H1 (cell line): ENCODE measurements at regions not wholly inside any gene's neighbourhood (a gene's known extent, or its start where the extent isn't known, plus 50 kb on each side); places are given as distances from the start of the nearest gene placed in this dataset.

ENCODE experiments used
- CTCF ChIA-PET: fragments of 300-600 bp; sonication (Branson Sonifier 250); formaldehyde crosslinking; loops from one replicate; lab custom pipeline; 2021; ENCODE audit not compliant: partially characterized antibody; lab: Charles Lee
- POLR2A ChIA-PET: fragments of 300-600 bp; sonication (Branson Sonifier 250); formaldehyde crosslinking; loops from one replicate; lab custom pipeline; 2021; ENCODE audit warnings: inconsistent platforms; ENCODE audit not compliant: partially characterized antibody; lab: Charles Lee
- DNase-seq, 2 experiments: peaks; one replicate each; pipeline versions ENCODE4 v3.0.0 to v3.0.0-alpha.2; 2010 to 2022; ENCODE audit warnings: low spot score in 2 of 2, low read depth in 1 of 2, mixed read lengths in 1 of 2
- FAIRE-seq: peaks from 2 replicates; lab custom pipeline; 2011; peaks lifted over from hg19 to GRCh38; lab: Jason Lieb, UNC
- H2AFZ ChIP-seq: 2 replicates; pipeline ENCODE4 v1.8.1; 2012; ENCODE audit warnings: low read length, inconsistent platforms
- H2AK5ac ChIP-seq: 2 replicates; pipeline ENCODE4 v1.6.1; 2013; ENCODE audit warnings: low read depth, low read length
- H2BK120ac ChIP-seq: replicated peaks from 2 replicates; pipeline ENCODE3; 2013; ENCODE audit warnings: low read depth, low read length, inconsistent platforms
- H2BK12ac ChIP-seq: 2 replicates; pipeline ENCODE4 v1.6.1; 2013; ENCODE audit warnings: low read depth, low read length
- H2BK15ac ChIP-seq: 2 replicates; pipeline ENCODE4 v1.6.1; 2013; ENCODE audit warnings: low read length
- H2BK20ac ChIP-seq: 2 replicates; pipeline ENCODE4 v1.6.1; 2013; ENCODE audit warnings: low read length
- H2BK5ac ChIP-seq: 2 replicates; pipeline ENCODE4 v1.6.1; 2013; ENCODE audit warnings: low read depth, low read length
- H3K14ac ChIP-seq: 2 replicates; pipeline ENCODE4 v1.6.1; 2013; ENCODE audit warnings: inconsistent platforms; ENCODE audit not compliant: insufficient read length
- H3K18ac ChIP-seq: 2 replicates; pipeline ENCODE4 v1.6.1; 2013; ENCODE audit warnings: low read length; ENCODE audit errors: extremely low read depth
- H3K23ac ChIP-seq: 2 replicates; pipeline ENCODE4 v1.6.1; 2013; ENCODE audit warnings: inconsistent platforms; ENCODE audit not compliant: insufficient read length
- H3K23me2 ChIP-seq: 2 replicates; pipeline ENCODE4 v1.6.1; 2013; ENCODE audit warnings: low read depth, low read length
- H3K27ac ChIP-seq: 2 replicates; pipeline ENCODE4 v1.6.1; 2011; ENCODE audit warnings: low read depth, low read length, inconsistent platforms
- H3K27me3 ChIP-seq, 4 experiments: replicated peaks in 1 of 4; 1 replicate in 1 of 4; 2 replicates in 3 of 4; pipeline versions ENCODE4 v1.6.1 to v1.8.1; 2011 to 2013; ENCODE audit warnings: low read length in 3 of 4, mild to moderate bottlenecking in 3 of 4, inconsistent platforms in 2 of 4, mixed read lengths in 2 of 4, moderate library complexity in 1 of 4; ENCODE audit not compliant: control insufficient read depth in 3 of 4, insufficient read depth in 3 of 4; ENCODE audit errors: extremely low read depth in 1 of 4
- H3K36me3 ChIP-seq, 4 experiments: 2 replicates each; pipeline versions ENCODE4 v1.6.1 to v1.8.1; 2011 to 2013; ENCODE audit warnings: mild to moderate bottlenecking in 4 of 4, low read length in 3 of 4, moderate library complexity in 2 of 4, control low read depth in 1 of 4, inconsistent platforms in 1 of 4; ENCODE audit not compliant: insufficient read depth in 4 of 4, control insufficient read depth in 2 of 4
- H3K4ac ChIP-seq: replicated peaks from 2 replicates; pipeline ENCODE3; 2013; ENCODE audit warnings: low read length, low read depth, mixed read lengths, inconsistent platforms; ENCODE audit not compliant: insufficient read length
- H3K4me1 ChIP-seq, 4 experiments: replicated peaks in 1 of 4; 1 replicate in 1 of 4; 2 replicates in 3 of 4; pipeline versions ENCODE4 v1.6.1 to v1.8.1; 2011 to 2013; ENCODE audit warnings: low read length in 3 of 4, inconsistent platforms in 2 of 4, mixed read lengths in 1 of 4; ENCODE audit not compliant: insufficient read depth in 4 of 4, control insufficient read depth in 3 of 4
- H3K4me2 ChIP-seq, 2 experiments: 2 replicates each; pipeline versions ENCODE4 v1.6.1 to v1.8.1; 2011 to 2013; ENCODE audit warnings: low read depth in 2 of 2, low read length in 2 of 2, control low read depth in 1 of 2, inconsistent platforms in 1 of 2, mild to moderate bottlenecking in 1 of 2; ENCODE audit not compliant: insufficient read depth in 1 of 2
- H3K4me3 ChIP-seq, 4 experiments: fragments of 200-600, 300-600 bp in 1 of 4; sonication (generic), shearing (Covaris generic), sonication (Bioruptor Twin) in 1 of 4; 2 replicates each; pipeline versions ENCODE4 v1.5.1 to v1.8.1; 2011 to 2016; ENCODE audit warnings: low read length in 4 of 4, low read depth in 3 of 4, control low read depth in 2 of 4, inconsistent platforms in 2 of 4, mild to moderate bottlenecking in 2 of 4, mixed read lengths in 1 of 4, moderate library complexity in 1 of 4; ENCODE audit not compliant: insufficient read depth in 2 of 4; ENCODE audit errors: extremely low read depth in 1 of 4
- H3K56ac ChIP-seq: replicated peaks from 2 replicates; pipeline ENCODE3; 2013; ENCODE audit warnings: low read depth, mild to moderate bottlenecking, mixed read lengths, low read length, inconsistent platforms; ENCODE audit not compliant: insufficient read length
- H3K79me1 ChIP-seq: 2 replicates; pipeline ENCODE4 v1.6.1; 2013; ENCODE audit warnings: low read depth, low read length, control low read depth
- H3K79me2 ChIP-seq, 2 experiments: 2 replicates each; pipeline versions ENCODE4 v1.6.1 to v1.8.1; 2012 to 2013; ENCODE audit warnings: low read length in 2 of 2, mild to moderate bottlenecking in 2 of 2, inconsistent platforms in 1 of 2; ENCODE audit not compliant: insufficient read depth in 2 of 2, control insufficient read depth in 1 of 2
- H3K9ac ChIP-seq, 4 experiments: replicated peaks in 1 of 4; 1 replicate in 1 of 4; 2 replicates in 3 of 4; pipeline versions ENCODE4 v1.6.1 to v1.8.1; 2011 to 2013; ENCODE audit warnings: low read depth in 3 of 4, low read length in 3 of 4, control low read depth in 2 of 4, mild to moderate bottlenecking in 2 of 4, moderate library complexity in 2 of 4, inconsistent platforms in 1 of 4; ENCODE audit errors: extremely low read depth in 1 of 4
- H3K9me3 ChIP-seq, 2 experiments: 2 replicates each; pipeline versions ENCODE4 v1.6.1 to v1.8.1; 2012 to 2013; ENCODE audit warnings: mild to moderate bottlenecking in 2 of 2, moderate library complexity in 2 of 2, control low read depth in 1 of 2, inconsistent platforms in 1 of 2, low read depth in 1 of 2, low read length in 1 of 2, mixed read lengths in 1 of 2; ENCODE audit not compliant: insufficient read depth in 2 of 2
- H4K20me1 ChIP-seq, 2 experiments: replicated peaks in 1 of 2; 2 replicates each; pipeline versions ENCODE3 to v1.8.1; 2011 to 2013; ENCODE audit warnings: inconsistent platforms in 2 of 2, low read length in 2 of 2, mild to moderate bottlenecking in 1 of 2; ENCODE audit not compliant: insufficient read depth in 2 of 2, control insufficient read depth in 1 of 2
- H4K5ac ChIP-seq: 2 replicates; pipeline ENCODE4 v1.6.1; 2013; ENCODE audit warnings: low read length, low read depth, mixed read lengths, inconsistent platforms; ENCODE audit not compliant: insufficient read length
- H4K8ac ChIP-seq: 2 replicates; pipeline ENCODE4 v1.8.0; 2013; ENCODE audit warnings: mild to moderate bottlenecking, moderate library complexity, low read length, inconsistent platforms; ENCODE audit not compliant: insufficient read depth; ENCODE audit errors: extremely low read depth
- H4K91ac ChIP-seq: replicated peaks from 2 replicates; pipeline ENCODE3; 2013; ENCODE audit warnings: low read length, mixed read lengths, inconsistent platforms; ENCODE audit not compliant: insufficient read length
- CBX5 ChIP-seq: fragments of 300-800, 300-1000 bp; sonication (generic); IDR thresholded peaks from 2 replicates; pipeline ENCODE4 v1.7.1; 2016; ENCODE audit warnings: antibody characterized with exemption, low read length, low read depth
- GABPA ChIP-seq: IDR thresholded peaks from 2 replicates; pipeline ENCODE4 v1.6.1; 2011; ENCODE audit warnings: mild to moderate bottlenecking, low read length, moderate library complexity, borderline replicate concordance; ENCODE audit not compliant: insufficient read depth
- GTF2F1 ChIP-seq: IDR thresholded peaks from 2 replicates; pipeline ENCODE4 v1.6.1; 2012; ENCODE audit warnings: low read depth, low read length, improper control_type of control experiment, borderline replicate concordance
- WGBS, 2 experiments: shearing (Covaris generic) in 1 of 2; methylation state at CpG; one replicate each; pipeline versions ENCODE4 v1.1.6 to v1.1.7; 2013 to 2015; ENCODE audit warnings: low lambda C conversion rate in 2 of 2, mixed read lengths in 2 of 2, inconsistent platforms in 1 of 2, low coverage in 1 of 2, missing lambda C conversion rate in 1 of 2; ENCODE audit not compliant: insufficient replicate concordance in 2 of 2, insufficient coverage in 1 of 2, insufficient read length in 1 of 2; ENCODE audit errors: extremely low coverage in 1 of 2, missing lambda C conversion rate in 1 of 2; 5-methylcytosine and 5-hydroxymethylcytosine counted together

DNA sequence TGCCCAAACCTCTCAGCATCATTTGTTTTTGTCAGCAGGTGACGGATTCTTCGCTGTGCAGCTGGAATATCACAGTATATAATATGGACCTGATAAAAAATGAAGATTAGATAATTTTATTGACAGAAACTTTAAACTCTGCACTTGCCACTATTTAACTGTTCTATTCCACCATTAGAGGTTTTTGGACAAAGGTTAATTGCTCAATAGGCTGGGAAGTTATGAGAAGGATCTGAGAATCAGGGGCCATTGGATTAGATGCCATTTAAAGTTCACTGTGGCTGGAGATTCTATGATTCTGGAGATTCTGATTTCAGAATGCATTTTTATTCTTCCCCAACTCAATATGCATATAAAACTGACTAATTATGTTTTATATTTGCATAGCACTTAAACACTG, 59.8 kb upstream of the ANXA1 start:
- H3K18ac ChIP-seq, result no peak overlapping the region
- ChIA-PET CTCF (interaction anchor here (0.6 to 2.5 kb wide), 2 partner anchors 12 to 717 kb away, joined by 3 to 12 read pairs; no protein-coding TSS in a partner anchor), POLR2A (no interaction called here)
- H3K9me3 ChIP-seq, result no peaks in the 10 kb centered on the region
- H2BK15ac ChIP-seq, result no peak overlapping the region
- H2BK120ac ChIP-seq, result no peak overlapping the region
- TF ChIP-seq GABPA, result no peak
- no peak for TF ChIP-seq CBX5
- TF ChIP-seq GTF2F1, result no peak
- H2AK5ac ChIP-seq, result no peak overlapping the region
- H3K56ac ChIP-seq, result no peak overlapping the region
- FAIRE-seq (no peak), DNase-seq (no peak)
- no peaks in the 10 kb centered on the region for H3K79me1 ChIP-seq
- H3K27ac ChIP-seq, result no peak overlapping the region
- no peaks in the 10 kb centered on the region for H3K27me3 ChIP-seq
- H3K36me3 ChIP-seq, result no peaks in the 10 kb centered on the region
- no peak overlapping the region for H3K14ac ChIP-seq
- H4K20me1 ChIP-seq, result no peaks in the 10 kb centered on the region
- no peak overlapping the region for H4K8ac ChIP-seq
- H4K91ac ChIP-seq, result no peak overlapping the region
- no peak overlapping the region for H2AFZ ChIP-seq
- H2BK20ac ChIP-seq, result no peak overlapping the region
- no peak overlapping the region for H2BK5ac ChIP-seq
- no peak overlapping the region for H3K4ac ChIP-seq
- no peak overlapping the region for H3K4me3 ChIP-seq
- H3K9ac ChIP-seq, result no peak overlapping the region
- WGBS, 2 experiments, result 100% methylated on average over 2 of the region's 2 CpGs; no CpG with 5 or more reads in 1 of the 2 experiments
- no peak overlapping the region for H2BK12ac ChIP-seq
- H3K79me2 ChIP-seq, result no peaks in the 10 kb centered on the region
- H4K5ac ChIP-seq, result no peak overlapping the region
- H3K23me2 ChIP-seq, result no peaks in the 10 kb centered on the region
- H3K4me2 ChIP-seq, result no peak overlapping the region
- no peaks in the 10 kb centered on the region; a peak in 1 of 7 replicates for H3K4me1 ChIP-seq
- H3K23ac ChIP-seq, result no peak overlapping the region
